ENCODE measurements at regions not wholly inside any gene's neighbourhood (a gene's known extent, or its start where the extent isn't known, plus 50 kb on each side); places are given as distances from the start of the nearest gene placed in this dataset.

DNA sequence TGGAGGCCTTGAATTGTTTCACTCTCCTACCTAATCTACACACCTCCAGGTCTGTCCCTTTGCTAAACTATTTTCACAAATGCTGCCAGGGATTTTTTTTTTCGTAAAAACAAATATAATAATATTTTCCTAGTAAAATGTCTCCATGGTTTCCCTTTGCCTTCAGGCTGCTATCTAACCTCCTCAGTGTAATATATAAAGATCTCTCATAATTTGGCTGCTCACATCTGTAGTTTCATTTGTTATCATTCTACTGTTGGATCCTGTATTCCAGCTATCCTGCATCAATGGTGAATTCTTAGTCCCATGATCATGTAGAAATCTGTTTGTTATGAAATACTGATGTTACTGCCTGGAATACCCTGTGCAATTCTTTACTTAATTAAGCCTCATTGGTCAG is 211.9 kb upstream of the CHRM2 start:
- TF ChIP-seq, protein P1, sequence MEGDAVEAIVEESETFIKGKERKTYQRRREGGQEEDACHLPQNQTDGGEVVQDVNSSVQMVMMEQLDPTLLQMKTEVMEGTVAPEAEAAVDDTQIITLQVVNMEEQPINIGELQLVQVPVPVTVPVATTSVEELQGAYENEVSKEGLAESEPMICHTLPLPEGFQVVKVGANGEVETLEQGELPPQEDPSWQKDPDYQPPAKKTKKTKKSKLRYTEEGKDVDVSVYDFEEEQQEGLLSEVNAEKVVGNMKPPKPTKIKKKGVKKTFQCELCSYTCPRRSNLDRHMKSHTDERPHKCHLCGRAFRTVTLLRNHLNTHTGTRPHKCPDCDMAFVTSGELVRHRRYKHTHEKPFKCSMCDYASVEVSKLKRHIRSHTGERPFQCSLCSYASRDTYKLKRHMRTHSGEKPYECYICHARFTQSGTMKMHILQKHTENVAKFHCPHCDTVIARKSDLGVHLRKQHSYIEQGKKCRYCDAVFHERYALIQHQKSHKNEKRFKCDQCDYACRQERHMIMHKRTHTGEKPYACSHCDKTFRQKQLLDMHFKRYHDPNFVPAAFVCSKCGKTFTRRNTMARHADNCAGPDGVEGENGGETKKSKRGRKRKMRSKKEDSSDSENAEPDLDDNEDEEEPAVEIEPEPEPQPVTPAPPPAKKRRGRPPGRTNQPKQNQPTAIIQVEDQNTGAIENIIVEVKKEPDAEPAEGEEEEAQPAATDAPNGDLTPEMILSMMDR (conservative IDR thresholded peaks at IDR 0.05; ENCODE audit: low read depth) = no peak
- DNase-seq (ENCODE audit: low spot score) = no peak
- ChIA-PET POLR2A (ENCODE audit: low non-redundant PET) (no interaction called here), CTCF (no interaction called here)
- no peak overlapping the region for H3K27ac ChIP-seq

DNA sequence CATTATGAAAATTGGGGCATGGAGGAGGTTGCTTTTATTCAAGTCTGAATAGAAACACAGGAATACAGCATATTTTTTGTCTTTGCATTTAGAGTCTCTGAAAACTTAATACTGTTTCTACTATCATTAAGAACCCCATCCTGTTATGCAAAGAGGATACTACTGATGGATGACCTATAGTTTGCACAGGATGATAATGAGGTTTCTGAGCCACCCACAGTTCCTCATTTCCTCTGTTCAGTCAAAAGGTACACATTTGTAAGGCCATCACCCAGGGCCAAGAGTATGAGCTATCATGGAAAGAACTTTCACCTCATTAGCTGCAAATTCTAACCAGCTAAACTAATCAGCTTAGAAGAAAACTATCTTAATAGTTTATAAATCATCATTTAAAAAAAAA is 213.0 kb upstream of the CHRM2 start:
- ChIA-PET CTCF (no interaction called here), POLR2A (ENCODE audit: low non-redundant PET) (no interaction called here)
- TF ChIP-seq, protein P1 (conservative IDR thresholded peaks at IDR 0.05; ENCODE audit: low read depth) = no peak
- no peak overlapping the region for H3K27ac ChIP-seq
- no peak for DNase-seq (ENCODE audit: low spot score)

DNA sequence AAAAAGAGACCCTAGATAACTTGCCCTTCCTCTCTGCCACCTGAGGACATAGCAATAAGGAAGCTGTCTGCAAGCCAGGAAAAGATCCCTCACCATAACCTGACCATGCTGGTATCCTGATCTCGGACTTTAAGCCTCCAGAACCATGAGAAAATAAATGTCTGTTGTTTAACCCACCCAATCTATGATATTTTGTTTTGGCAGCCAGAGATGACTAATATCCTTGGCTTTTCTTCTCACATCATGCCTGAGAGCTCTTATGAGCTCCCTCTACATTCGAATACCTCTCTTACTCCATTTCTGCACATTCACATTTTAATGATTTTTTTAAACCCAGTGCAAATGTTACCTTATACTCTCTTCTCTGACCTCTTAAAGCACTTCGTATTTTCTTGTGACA is 214.0 kb upstream of the CHRM2 start:
- TF ChIP-seq, protein P1 (conservative IDR thresholded peaks at IDR 0.05; ENCODE audit: low read depth) = no peak
- no peak for DNase-seq (ENCODE audit: low spot score)
- CTCF ChIA-PET = no interaction called here
- H3K27ac ChIP-seq = no peak overlapping the region
- POLR2A ChIA-PET (ENCODE audit: low non-redundant PET) = no interaction called here

DNA sequence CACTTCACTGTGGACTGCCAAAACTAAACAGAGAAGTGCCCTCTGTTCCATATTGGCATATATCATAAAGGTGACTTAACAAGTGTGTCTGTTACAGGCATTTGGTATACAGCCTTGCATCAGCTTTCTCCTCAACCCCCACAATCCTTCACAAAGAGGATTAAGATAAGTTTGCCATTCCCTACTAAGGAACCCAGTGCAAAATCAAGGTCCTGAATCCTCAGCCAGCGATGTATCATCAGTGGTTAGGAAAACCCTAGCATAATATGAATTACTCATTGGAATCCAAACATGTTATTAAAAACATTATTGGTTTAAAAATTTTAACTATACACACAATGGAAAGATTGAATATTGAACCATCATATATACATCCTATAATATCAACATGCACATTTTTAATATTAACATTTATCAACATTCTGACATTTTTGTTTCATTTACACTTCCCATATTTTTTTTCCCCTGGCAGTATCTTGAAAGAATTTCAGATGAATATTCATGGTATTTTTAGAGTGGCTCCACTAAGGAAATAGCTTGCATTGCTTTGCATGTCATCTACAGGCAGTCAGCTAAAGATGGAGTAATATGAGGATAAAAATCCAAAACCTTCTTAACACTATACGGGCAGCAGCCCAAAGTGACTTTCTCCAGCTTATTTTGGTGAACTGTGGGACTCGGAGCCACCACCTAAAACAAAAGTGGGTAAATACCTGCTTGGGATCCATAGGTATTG is 215.6 kb upstream of the CHRM2 start:
- TF ChIP-seq, protein P1 (conservative IDR thresholded peaks at IDR 0.05; ENCODE audit: low read depth) = no peak
- no peak for DNase-seq (ENCODE audit: low spot score)
- H3K27ac ChIP-seq = no peak overlapping the region
- ChIA-PET CTCF (no interaction called here), POLR2A (ENCODE audit: low non-redundant PET) (no interaction called here)

DNA sequence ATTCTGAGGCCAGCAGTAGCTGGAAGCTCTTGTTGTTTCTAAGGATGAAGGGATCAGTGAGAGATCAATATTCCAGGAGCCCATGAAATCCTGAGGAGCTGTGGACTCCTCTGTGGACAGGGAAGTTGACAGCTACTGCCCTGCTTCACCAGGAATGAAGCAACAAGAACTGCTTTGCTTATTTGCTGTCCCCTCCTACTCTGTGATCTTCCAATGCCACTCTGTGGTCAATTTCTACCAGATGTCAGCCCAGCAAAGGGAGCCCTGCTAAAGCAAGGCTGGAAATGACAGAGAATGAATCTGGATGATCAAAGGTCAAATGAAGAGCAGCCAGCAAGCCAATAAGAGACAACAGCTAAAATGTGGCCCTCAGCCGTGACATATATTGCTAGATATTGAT is 227.5 kb upstream of the CHRM2 start:
- H3K27ac ChIP-seq = no peak overlapping the region
- no peak for DNase-seq (ENCODE audit: low spot score)
- TF ChIP-seq, protein P1 (conservative IDR thresholded peaks at IDR 0.05; ENCODE audit: low read depth) = no peak
- CTCF ChIA-PET = no interaction called here
- POLR2A ChIA-PET (ENCODE audit: low non-redundant PET) = no interaction called here

DNA sequence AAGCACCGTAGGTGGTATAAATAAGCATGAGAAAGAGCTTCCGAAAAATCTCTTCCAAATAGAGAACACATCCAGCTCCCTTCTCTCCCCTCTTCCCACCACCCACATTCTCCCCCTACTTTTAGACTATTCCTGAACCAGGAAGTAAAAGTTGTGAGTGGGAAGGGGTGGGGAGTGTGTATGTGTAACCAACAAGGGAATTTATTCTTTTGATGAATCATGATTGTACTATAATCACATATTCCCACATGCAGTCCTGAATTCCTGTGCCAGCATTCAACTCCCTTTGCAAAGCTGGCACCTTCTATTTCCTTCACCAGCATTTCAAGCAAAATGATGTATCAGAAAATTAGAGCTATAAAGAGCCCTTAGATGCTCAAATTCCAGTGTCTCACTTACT is 230.6 kb upstream of the CHRM2 start:
- POLR2A ChIA-PET (ENCODE audit: low non-redundant PET) = no interaction called here
- no peak for DNase-seq (ENCODE audit: low spot score)
- TF ChIP-seq, protein P1 (conservative IDR thresholded peaks at IDR 0.05; ENCODE audit: low read depth) = no peak
- H3K27ac ChIP-seq = no peak overlapping the region
- CTCF ChIA-PET = no interaction called here

Data from RWPE1 (cell line).